Lower lobe of right lung (tissue), 2 donors: ENCODE measurements at regions not wholly inside any gene's neighbourhood (a gene's known extent, or its start where the extent isn't known, plus 50 kb on each side); places are given as distances from the start of the nearest gene placed in this dataset.

Source experiments
- ATAC-seq, 2 donors: fragments of 200-7000 bp; cut with Tn5 transposase; one replicate each; pipeline ENCODE4 v1.9.1; 2020 to 2022; ENCODE audit warnings: mild to moderate bottlenecking in 2 of 2, moderate library complexity in 2 of 2
- DNase-seq: peaks from one replicate; pipeline ENCODE4 v3.0.0-alpha.2; 2020
- H3K27ac ChIP-seq: fragments of 200-600 bp; one replicate; pipeline ENCODE4 v1.8.0; 2022
- H3K27me3 ChIP-seq: fragments of 200-600 bp; one replicate; pipeline ENCODE4 v1.8.0; 2022; ENCODE audit warnings: low read depth
- H3K36me3 ChIP-seq: fragments of 200-600 bp; one replicate; pipeline ENCODE4 v1.8.0; 2022; ENCODE audit warnings: mild to moderate bottlenecking
- H3K4me1 ChIP-seq: fragments of 200-600 bp; one replicate; pipeline ENCODE4 v1.8.0; 2022
- H3K4me3 ChIP-seq: fragments of 200-600 bp; one replicate; pipeline ENCODE4 v1.8.0; 2022; ENCODE audit warnings: mild to moderate bottlenecking
- H3K9me3 ChIP-seq: fragments of 200-600 bp; one replicate; pipeline ENCODE4 v1.8.0; 2022
- intact Hi-C: fragments of 100-400 bp; cut with DNase I; formaldehyde crosslinking; loops from one replicate; pipeline ENCODE4 v1.11.0; 2022
- TF ChIP-seq, protein P1 (sequence below): fragments of 200-600 bp; IDR thresholded peaks from one replicate; pipeline ENCODE4 v1.8.0; 2022; ENCODE audit warnings: antibody characterized with exemption, mild to moderate bottlenecking
- donor health status: DM: no; HTN: yes; CAD: no; lungs with severe emphysema.

DNA sequence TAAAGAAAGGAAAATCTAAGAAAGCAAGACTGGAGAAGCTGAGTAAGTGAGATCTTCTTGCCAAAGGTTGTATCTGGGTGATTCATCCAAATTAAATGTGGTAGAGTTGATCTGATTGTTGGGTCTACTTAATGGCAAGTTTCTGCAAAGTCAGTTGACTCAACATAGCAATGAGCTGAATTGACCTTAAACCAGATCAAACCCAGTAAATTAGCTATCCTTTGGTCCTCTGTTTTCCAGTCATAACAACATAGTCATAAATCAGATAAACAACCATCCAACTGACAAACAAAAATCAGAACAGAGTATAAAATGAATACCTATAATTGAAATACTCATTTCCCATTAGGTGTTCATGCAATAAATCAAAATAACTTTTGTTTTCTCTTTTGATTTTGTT is 142.6 kb upstream of the CFAP20DC start:
- no peaks in the 10 kb centered on the region for H3K9me3 ChIP-seq
- ATAC-seq = no peak

DNA sequence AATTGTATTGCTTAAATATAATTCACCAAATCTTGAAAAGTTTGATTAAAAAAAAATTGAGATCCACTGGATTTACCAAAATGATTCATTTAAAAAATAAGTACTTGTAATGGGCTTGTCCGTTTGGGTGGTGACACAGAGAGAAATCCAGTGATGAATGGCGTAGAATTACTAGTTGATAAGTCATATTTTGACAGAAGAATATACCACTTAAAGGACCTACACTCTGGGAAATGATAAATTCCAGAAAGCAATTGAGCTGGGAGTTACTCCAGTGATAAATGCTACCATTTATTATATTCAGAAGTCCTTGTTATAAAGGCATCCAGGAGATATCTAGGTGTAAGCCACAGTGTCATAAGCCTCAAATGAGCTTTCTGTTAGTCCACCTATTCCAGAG is 141.8 kb upstream of the CFAP20DC start:
- no peaks in the 10 kb centered on the region for H3K4me1 ChIP-seq
- no peaks in the 10 kb centered on the region for H3K27me3 ChIP-seq
- H3K36me3 ChIP-seq = no peaks in the 10 kb centered on the region
- intact Hi-C loops = no loop called here
- no peak overlapping the region for H3K27ac ChIP-seq
- ATAC-seq = no peak
- TF ChIP-seq, protein P1, sequence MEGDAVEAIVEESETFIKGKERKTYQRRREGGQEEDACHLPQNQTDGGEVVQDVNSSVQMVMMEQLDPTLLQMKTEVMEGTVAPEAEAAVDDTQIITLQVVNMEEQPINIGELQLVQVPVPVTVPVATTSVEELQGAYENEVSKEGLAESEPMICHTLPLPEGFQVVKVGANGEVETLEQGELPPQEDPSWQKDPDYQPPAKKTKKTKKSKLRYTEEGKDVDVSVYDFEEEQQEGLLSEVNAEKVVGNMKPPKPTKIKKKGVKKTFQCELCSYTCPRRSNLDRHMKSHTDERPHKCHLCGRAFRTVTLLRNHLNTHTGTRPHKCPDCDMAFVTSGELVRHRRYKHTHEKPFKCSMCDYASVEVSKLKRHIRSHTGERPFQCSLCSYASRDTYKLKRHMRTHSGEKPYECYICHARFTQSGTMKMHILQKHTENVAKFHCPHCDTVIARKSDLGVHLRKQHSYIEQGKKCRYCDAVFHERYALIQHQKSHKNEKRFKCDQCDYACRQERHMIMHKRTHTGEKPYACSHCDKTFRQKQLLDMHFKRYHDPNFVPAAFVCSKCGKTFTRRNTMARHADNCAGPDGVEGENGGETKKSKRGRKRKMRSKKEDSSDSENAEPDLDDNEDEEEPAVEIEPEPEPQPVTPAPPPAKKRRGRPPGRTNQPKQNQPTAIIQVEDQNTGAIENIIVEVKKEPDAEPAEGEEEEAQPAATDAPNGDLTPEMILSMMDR = no peak
- H3K9me3 ChIP-seq = no peaks in the 10 kb centered on the region
- no peak for DNase-seq
- no peak overlapping the region for H3K4me3 ChIP-seq

More for the DNA sequence above, 142.6 kb upstream of the CFAP20DC start:
- no peaks in the 10 kb centered on the region for H3K27me3 ChIP-seq
- TF ChIP-seq, protein P1 = no peak
- H3K4me1 ChIP-seq = no peaks in the 10 kb centered on the region
- intact Hi-C loops = no loop called here
- no peak overlapping the region for H3K4me3 ChIP-seq
- no peaks in the 10 kb centered on the region for H3K36me3 ChIP-seq
- DNase-seq = no peak
- H3K27ac ChIP-seq = no peak overlapping the region

DNA sequence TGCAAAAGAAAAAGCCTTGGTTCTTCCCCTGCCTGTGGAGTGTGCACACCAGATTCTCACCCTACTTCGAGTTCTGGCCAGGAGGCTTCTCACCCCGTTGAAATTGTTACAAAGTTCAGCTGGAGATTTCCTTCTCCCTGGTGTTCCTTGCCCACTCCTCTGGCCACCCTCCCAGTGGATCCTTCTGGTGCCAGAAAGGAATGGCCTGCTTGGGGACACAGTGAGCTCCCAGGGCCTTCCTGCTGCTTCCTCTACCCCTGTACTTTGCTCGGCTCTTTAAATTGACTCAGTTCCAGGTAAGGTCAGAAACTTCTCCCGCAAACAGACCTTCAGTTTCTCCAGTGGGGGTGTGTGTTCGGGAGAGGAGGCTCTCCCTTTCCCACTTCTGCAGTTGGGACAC is 140.1 kb upstream of the CFAP20DC start:
- Histone ChIP-seq H3K4me3 (no peak overlapping the region), H3K4me1 (no peaks in the 10 kb centered on the region), H3K9me3 (no peaks in the 10 kb centered on the region), H3K36me3 (no peaks in the 10 kb centered on the region), H3K27me3 (no peaks in the 10 kb centered on the region), H3K27ac (no peak overlapping the region)
- DNase-seq (no peak), ATAC-seq (no peak)
- TF ChIP-seq, protein P1 = no peak
- intact Hi-C loops = no loop called here

DNA sequence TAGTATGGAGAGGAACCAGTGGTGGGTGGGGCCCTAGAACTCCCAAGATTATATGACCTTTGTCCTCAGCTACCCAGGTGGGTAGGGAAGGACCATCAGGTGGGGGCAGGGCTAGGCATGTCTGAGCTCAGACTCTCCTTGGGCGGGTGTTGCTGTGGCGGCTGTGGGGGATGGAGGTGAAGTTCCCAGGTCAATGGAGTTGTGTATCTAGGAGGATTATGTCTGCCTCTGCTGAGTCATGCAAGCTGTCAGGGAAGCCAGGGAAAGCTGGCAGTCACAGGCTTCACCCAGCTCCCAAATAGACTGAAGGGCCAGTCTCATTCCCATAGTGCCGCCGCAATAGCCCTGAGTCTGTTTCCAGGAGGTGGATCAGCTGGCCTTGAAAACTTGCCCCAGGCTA is 139.7 kb upstream of the CFAP20DC start:
- Histone ChIP-seq H3K36me3 (no peaks in the 10 kb centered on the region), H3K27me3 (no peaks in the 10 kb centered on the region), H3K27ac (no peak overlapping the region), H3K4me3 (no peak overlapping the region), H3K4me1 (no peaks in the 10 kb centered on the region), H3K9me3 (no peaks in the 10 kb centered on the region)
- ATAC-seq (no peak), DNase-seq (no peak)
- TF ChIP-seq, protein P1 = no peak
- intact Hi-C loops = no loop called here

DNA sequence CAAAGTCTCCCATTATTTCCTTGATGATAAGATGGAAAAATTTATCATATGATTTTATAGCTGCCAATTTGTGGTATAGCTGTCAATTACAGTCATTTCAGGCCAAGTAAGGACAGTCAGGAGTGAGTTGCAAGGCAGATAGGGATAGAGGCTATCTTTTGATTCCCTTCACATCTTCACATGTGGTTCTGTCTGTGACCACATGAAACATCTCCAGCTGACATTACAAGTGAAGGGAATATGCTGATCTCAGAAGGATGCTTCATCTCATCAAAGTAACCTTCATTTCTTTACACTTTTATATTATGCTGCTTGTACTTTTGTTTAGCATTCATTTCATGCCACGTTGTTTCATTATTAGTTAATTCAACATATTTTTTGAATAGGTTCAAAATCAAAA is 136.9 kb upstream of the CFAP20DC start:
- no peaks in the 10 kb centered on the region for H3K4me1 ChIP-seq
- no peak overlapping the region for H3K27ac ChIP-seq
- no peaks in the 10 kb centered on the region for H3K9me3 ChIP-seq
- TF ChIP-seq, protein P1 = no peak
- ATAC-seq = no peak
- H3K27me3 ChIP-seq = no peaks in the 10 kb centered on the region
- H3K4me3 ChIP-seq = no peak overlapping the region
- H3K36me3 ChIP-seq = no peaks in the 10 kb centered on the region
- intact Hi-C loops = no loop called here
- DNase-seq = no peak
